GM04503 (cell line): ENCODE measurements at regions not wholly inside any gene's neighbourhood (a gene's known extent, or its start where the extent isn't known, plus 50 kb on each side); places are given as distances from the start of the nearest gene placed in this dataset.

Experiments used
- DNase-seq: peaks from one replicate; pipeline ENCODE4 v3.0.0-alpha.2; 2012; ENCODE audit warnings: low read depth

DNA sequence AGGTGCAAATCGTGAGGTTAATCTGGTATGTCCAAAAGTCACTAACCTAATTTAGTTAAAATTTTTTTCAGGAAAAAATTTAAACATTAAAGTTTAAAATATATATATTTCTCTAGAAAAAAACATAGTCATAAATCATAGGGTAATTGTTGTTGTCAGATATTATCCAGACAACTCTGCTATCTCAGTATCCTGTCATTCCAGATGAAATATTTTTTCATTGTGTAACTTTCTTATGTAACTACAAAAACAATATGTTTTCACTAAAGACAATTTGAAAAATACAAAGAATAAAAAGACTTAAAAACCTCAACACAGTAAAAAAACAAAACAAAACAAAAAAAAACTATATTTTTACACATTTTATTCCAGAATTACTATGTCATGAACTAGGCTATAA lies 57.6 kb downstream of the TENT5A start:
- DNase-seq = no peak

DNA sequence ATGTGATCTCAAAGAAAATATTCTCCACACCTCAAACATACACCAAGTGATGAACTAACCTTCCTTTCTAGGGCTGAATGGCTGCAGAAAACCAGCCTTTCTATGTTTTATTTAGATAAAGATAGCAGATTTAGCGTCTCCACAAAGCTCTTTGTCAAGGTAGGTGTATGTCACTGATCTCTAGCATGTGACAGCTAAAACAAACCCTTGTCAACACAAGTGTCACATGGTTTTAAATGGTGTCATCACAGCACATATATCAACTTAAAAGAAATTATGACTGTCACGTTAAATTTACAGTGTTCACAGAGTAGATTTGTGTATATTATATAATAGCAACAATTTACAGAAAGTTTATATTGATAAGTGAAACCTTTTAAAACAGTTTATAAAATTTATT lies 58.3 kb downstream of the TENT5A start:
- no peak for DNase-seq

DNA sequence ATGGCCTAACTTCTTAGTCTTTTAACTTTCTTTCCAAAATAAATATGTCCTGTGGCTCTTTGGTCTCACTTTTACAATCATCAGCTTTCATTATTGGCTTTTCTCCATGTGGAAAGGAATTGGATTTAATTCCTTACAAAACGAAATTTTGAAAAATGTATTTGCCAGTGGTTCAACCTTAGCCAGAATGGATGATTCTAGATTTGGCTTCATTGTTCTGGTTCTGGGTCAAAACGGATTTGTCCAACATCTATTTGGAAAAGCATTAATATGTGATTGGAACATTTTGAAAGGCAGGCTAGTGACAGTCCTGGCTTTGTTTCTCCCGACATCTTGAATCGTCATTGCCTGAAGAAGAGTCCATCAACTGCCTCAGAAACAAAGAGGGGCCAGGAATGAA lies 59.2 kb downstream of the TENT5A start:
- DNase-seq = no peak

DNA sequence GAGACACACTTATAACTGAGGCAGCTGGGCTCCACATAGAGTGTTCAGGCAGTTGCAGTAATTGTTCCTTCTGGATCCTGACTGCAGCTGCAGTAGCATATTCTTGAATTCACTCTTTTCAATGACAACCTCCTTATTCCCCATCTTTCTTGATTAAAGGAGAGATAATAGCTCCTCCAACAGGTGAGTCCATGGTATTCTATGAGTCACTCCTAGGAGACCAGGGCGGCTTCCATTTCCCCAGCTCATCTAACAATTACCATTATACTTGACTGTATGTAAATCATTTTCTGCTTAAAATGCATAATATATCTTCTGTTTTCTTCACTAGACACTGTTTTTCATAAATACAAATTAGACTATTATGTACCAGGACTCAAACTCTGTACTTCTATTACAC lies 62.4 kb downstream of the TENT5A start:
- DNase-seq = no peak

DNA sequence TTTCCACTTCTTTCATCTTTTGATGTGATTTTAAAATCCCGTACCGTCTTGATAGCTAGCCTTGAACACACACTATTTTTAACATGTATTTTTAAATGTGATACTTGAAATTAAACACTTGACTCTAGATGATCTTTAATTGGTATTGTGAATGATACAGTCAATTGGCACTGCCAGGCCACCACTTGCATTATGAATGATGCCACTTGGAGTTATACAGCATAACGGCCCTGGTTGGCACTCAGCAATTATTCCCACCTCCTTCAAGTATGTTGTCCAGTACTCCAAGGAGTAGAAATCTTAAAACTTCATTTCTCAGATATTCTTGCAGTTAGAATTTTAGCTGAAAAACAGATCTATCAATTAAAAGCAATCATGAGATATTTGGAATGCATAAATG lies 62.9 kb downstream of the TENT5A start:
- no peak for DNase-seq

DNA sequence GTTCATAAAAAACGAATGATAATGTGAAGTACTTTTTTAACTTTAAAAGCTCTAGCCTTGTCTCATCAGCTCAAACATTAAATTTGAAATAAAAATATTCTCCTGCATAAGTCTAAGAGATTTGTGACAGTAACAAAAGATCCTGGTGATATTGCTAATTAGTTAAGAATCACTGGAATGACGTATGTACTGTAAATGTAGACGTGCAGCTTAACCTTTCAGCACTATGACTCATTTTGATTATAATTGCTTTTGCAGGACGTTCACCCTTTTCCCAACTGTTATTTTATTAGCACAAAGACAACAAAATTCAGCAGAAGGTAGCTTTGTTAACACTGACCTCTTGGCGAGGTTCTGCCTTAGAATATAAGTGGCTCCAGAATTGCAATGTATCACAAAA lies 68.6 kb downstream of the TENT5A start:
- no peak for DNase-seq

DNA sequence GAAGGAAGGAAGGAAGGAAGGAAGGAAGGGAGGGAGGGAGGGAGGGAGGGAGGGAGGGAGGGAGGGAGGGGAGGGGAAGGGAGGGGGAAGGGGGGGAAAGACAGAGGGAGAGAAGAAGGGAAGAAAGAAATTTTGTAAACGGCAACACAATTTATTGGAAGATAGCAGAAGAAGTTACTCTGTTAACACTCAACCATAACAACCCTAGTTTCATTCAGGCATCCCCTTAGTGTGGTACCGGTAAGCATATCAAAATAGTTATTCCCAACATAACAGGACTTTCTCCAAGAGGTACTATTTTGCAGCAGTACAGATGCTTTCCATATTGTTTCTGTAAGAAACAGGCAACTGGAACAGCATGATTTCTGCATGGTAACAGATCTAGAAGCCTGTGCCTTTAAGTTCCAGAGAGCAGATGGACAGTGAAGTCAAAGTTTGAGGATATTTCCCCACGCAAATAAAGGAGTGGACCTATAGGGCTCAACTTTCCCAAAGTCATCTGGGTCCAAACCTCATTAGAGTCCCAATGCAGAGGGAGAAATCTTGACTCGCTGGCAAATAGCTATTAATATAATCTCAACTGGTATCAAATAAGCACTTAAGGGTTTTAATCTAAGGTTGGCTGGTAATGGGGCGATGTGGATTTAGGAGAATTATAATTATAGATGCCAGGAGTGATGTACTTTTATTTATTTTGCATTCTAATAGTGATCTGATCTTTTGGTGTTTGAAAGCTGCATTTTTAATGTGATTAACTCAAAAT lies 69.4 kb downstream of the TENT5A start:
- DNase-seq = no peak

GRCh38 chr6:81682235-81682795 lies 70.2 kb downstream of the TENT5A start:
- DNase-seq = no peak

DNA sequence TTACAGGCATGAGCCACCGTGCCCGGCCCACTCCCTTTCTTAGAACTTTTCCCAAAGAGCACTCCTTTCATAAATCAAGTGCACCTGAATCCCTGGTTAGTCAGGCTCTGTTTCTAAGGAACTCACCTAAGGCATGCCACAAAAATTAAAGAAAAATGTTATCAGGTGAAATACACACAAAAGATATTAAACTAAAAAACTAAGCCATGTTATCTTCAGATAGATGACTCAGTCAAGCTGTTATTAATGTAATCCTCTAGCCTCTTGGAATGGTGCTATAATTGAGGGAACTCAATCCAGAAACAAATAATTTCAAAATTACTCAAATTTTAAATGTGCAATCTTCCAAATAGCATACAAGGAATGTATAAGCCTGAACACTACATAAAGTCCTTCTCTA lies 83.0 kb downstream of the TENT5A start:
- no peak for DNase-seq

DNA sequence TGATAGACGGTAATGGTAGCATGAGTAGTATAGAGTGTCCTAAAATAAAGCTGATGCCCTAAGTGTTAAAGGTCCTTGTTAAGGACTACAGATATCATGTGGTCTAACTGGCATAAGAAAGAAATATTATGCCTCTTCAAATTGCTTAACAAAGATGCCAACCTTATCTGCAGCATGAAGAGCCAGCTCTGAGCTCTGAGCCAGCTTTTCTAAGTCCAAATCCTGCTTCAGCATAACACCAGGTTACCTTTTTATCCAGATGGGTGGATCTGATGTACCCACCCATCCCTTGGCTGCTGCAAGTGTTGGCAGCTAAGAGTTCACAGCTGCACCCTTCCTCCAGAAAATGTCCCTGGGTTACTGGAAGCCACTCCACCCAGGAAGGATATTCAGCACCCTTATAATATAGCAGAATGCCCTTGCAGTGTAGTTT lies 83.8 kb downstream of the TENT5A start:
- DNase-seq = no peak

DNA sequence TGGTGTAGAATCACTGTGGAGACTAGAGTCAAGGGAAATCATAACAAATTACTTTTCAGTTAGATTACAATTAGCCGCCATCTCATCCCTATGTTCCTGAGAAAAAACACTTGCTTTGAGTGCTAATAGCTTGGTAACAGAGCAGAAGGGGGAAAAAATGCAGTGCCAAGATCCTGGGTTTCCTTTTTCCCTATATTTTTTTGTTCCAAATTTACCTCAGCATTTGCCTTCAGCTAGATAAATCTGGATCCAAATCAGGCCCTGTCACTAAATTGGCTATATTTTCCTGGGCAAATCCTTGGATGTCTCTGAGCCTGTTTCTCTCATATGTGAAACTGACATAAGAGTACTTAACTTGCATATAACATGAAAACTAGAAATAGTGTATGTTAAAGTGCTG lies 86.0 kb downstream of the TENT5A start:
- DNase-seq = no peak

- DNase-seq = no peak
Observed at GRCh38 chr6:81656231-81656630, 96.2 kb downstream of the TENT5A start.

- DNase-seq = no peak
Observed at GRCh38 chr6:81655696-81656095, 96.8 kb downstream of the TENT5A start.

GRCh38 chr6:81648502-81648901 lies 104.0 kb downstream of the TENT5A start:
- DNase-seq = no peak

GRCh38 chr6:81643156-81643555 lies 109.3 kb downstream of the TENT5A start:
- DNase-seq = no peak

DNA sequence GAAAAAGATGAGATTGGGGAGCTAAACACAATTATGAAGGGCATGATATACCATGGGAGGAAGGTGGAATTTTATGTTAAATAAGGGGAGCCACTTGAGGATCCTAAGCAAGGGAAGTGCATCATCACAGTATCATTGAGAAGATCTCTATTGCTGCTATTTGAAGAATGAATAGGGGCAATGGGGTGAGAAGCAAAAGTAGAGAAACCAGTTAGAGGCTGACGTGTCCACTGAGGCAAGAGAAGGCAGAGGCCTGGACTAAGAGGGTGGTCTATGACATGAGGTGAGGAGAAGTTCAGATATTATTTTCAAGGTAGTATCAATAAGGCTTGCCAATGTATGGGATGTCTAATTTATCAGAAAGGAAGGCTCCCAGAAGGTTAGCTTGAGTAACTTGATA lies 111.6 kb downstream of the TENT5A start:
- DNase-seq = no peak

GRCh38 chr6:81640126-81640525 lies 112.4 kb downstream of the TENT5A start:
- no peak for DNase-seq

DNA sequence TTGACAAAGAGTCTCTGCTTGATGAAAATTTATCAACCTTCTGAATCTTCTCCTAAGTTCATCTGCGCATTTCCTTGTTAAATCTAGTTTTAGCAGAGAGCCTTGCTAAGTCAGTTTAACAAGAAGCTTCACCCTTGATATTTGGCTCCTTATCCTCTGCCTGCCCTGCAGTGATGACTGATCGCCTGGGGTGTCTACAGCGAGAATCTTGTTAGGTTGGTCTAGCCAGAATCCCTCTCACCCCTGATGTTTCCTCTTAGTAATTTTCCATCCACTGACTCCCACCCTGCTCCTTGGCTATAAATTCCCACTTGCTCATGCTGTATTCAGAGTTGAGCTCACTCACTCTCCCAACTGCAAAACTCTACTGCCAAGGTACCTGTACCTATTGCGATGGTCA lies 114.1 kb downstream of the TENT5A start:
- no peak for DNase-seq

GRCh38 chr6:81636930-81637568 lies 115.4 kb downstream of the TENT5A start:
- no peak for DNase-seq

- no peak for DNase-seq
Observed at GRCh38 chr6:81634155-81634880, 118.2 kb downstream of the TENT5A start.

GRCh38 chr6:81633391-81633790 lies 119.1 kb downstream of the TENT5A start:
- no peak for DNase-seq

DNA sequence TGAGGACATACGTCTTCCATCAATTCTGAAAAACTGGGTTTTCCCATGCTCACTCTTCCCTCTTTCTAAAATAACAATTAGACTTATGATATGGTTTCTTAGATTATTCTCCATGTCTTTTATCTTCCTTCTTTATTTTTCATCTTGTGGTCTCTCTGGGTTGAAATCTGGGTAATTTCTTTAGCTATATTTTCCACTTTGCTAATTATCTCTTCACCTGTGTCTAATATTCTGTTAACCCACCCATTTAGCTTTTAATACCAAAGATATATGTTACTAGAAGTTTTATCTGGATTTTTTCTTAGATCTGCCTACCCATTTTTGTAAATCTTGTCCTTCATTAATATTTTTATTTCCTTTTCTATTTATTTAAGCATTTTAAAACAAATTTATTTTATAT lies 121.8 kb downstream of the TENT5A start:
- no peak for DNase-seq

DNA sequence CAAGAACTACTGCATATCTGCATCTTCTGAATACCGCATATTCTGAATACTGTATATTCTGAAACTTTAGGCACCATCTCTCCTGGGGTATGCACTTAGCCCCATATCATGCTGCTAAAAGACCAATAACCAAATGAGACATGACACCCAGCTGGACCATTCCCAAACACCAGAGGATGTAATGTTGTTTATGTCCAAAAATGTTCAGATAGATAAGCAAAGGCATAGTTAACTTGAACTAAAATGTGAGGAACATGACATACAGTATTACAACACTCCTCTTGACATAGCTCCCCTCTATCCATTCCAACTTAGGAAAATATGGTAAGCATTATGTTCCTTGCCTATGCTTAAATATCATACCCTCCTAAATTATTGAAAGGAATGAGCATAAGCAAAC lies 127.3 kb downstream of the TENT5A start:
- no peak for DNase-seq
